ENCODE measurements at regions not wholly inside any gene's neighbourhood (a gene's known extent, or its start where the extent isn't known, plus 50 kb on each side); places are given as distances from the start of the nearest gene placed in this dataset.
"Not testable (repeated sequence)": the region's sequence is repeated elsewhere in the genome, so short reads cannot be mapped to it uniquely, and the experiment has no call there.

GRCh38 chr12:131226345-131227265, 272.9 kb downstream of the ADGRD1 start:
- FAIRE-seq: no peak
- TF ChIP-seq, protein P1, sequence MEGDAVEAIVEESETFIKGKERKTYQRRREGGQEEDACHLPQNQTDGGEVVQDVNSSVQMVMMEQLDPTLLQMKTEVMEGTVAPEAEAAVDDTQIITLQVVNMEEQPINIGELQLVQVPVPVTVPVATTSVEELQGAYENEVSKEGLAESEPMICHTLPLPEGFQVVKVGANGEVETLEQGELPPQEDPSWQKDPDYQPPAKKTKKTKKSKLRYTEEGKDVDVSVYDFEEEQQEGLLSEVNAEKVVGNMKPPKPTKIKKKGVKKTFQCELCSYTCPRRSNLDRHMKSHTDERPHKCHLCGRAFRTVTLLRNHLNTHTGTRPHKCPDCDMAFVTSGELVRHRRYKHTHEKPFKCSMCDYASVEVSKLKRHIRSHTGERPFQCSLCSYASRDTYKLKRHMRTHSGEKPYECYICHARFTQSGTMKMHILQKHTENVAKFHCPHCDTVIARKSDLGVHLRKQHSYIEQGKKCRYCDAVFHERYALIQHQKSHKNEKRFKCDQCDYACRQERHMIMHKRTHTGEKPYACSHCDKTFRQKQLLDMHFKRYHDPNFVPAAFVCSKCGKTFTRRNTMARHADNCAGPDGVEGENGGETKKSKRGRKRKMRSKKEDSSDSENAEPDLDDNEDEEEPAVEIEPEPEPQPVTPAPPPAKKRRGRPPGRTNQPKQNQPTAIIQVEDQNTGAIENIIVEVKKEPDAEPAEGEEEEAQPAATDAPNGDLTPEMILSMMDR (IDR thresholded peaks at IDR 0.05; ENCODE audit: insufficient read depth, low read length, severe bottlenecking): no peak
- no peaks in the 10 kb centered on the region for H3K36me3 ChIP-seq (ENCODE audit: control insufficient read depth, insufficient read depth, low read length)

DNA sequence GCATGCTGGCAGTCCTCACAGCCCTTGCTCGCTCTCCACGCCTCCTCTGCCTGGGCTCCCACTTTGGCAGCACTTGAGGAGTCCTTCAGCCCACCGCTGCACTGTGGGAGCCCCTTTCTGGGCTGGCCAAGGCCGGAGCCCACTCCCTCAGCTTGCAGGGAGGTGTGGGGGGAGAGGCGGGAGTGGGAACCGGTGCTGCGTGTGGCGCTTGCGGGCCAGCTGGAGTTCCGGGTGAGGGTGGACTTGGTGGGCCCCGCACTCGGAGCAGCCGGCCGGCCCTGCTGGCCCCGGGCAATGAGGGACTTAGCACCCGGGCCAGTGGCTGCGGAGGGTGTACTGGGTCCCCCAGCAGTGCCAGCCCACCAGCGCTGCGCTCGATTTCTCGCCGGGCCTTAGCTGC, 273.9 kb downstream of the ADGRD1 start:
- H3K27me3 ChIP-seq (ENCODE audit: control insufficient read depth, insufficient read depth, low read length); H3K4me3 ChIP-seq (ENCODE audit: low read depth, low read length); FAIRE-seq; DNase-seq (ENCODE audit: low read depth); H3K36me3 ChIP-seq (ENCODE audit: control insufficient read depth, insufficient read depth, low read length): not testable (repeated sequence)

More at GRCh38 chr12:131226345-131227265, 272.9 kb downstream of the ADGRD1 start:
- DNase-seq (ENCODE audit: low read depth): no peak
- H3K4me3 ChIP-seq (ENCODE audit: low read depth, low read length): no peak overlapping the region
- no peaks in the 10 kb centered on the region for H3K27me3 ChIP-seq (ENCODE audit: control insufficient read depth, insufficient read depth, low read length)

- not testable (repeated sequence) for H3K4me3 ChIP-seq (ENCODE audit: low read depth, low read length); FAIRE-seq; H3K36me3 ChIP-seq (ENCODE audit: control insufficient read depth, insufficient read depth, low read length); DNase-seq (ENCODE audit: low read depth); H3K27me3 ChIP-seq (ENCODE audit: control insufficient read depth, insufficient read depth, low read length)
Observed at GRCh38 chr12:131229079-131229425, 275.3 kb downstream of the ADGRD1 start.

GRCh38 chr12:131229426-131230339, 276.0 kb downstream of the ADGRD1 start:
- H3K4me3 ChIP-seq (ENCODE audit: low read depth, low read length): no peak overlapping the region
- no peak for DNase-seq (ENCODE audit: low read depth)
- no peak for FAIRE-seq
- TF ChIP-seq, protein P1 (IDR thresholded peaks at IDR 0.05; ENCODE audit: insufficient read depth, low read length, severe bottlenecking): no peak
- no peaks in the 10 kb centered on the region for H3K36me3 ChIP-seq (ENCODE audit: control insufficient read depth, insufficient read depth, low read length)
- H3K27me3 ChIP-seq (ENCODE audit: control insufficient read depth, insufficient read depth, low read length): no peaks in the 10 kb centered on the region

GRCh38 chr12:131230340-131231031, 276.8 kb downstream of the ADGRD1 start:
- TF ChIP-seq, protein P1 (IDR thresholded peaks at IDR 0.05; ENCODE audit: insufficient read depth, low read length, severe bottlenecking): no peak
- DNase-seq (ENCODE audit: low read depth): no peak
- no peaks in the 10 kb centered on the region for H3K27me3 ChIP-seq (ENCODE audit: control insufficient read depth, insufficient read depth, low read length)
- no peak overlapping the region for H3K4me3 ChIP-seq (ENCODE audit: low read depth, low read length)
- FAIRE-seq: no peak
- H3K36me3 ChIP-seq (ENCODE audit: control insufficient read depth, insufficient read depth, low read length): no peaks in the 10 kb centered on the region

GRCh38 chr12:131231032-131231980, 277.6 kb downstream of the ADGRD1 start:
- TF ChIP-seq, protein P1 (IDR thresholded peaks at IDR 0.05; ENCODE audit: insufficient read depth, low read length, severe bottlenecking): no peak
- DNase-seq (ENCODE audit: low read depth): no peak
- H3K27me3 ChIP-seq (ENCODE audit: control insufficient read depth, insufficient read depth, low read length): no peaks in the 10 kb centered on the region
- no peak overlapping the region for H3K4me3 ChIP-seq (ENCODE audit: low read depth, low read length)
- FAIRE-seq: no peak
- H3K36me3 ChIP-seq (ENCODE audit: control insufficient read depth, insufficient read depth, low read length): no peaks in the 10 kb centered on the region
